PC-9 (cell line): ENCODE measurements at regions not wholly inside any gene's neighbourhood (a gene's known extent, or its start where the extent isn't known, plus 50 kb on each side); places are given as distances from the start of the nearest gene placed in this dataset.
"Not testable (repeated sequence)": the region's sequence is repeated elsewhere in the genome, so short reads cannot be mapped to it uniquely, and the experiment has no call there.

Source experiments
- BruUV-seq: library from RNA; stranded (reverse); fragments of 400-500 nt; replicated peaks from 2 replicates; lab custom pipeline; 2021; lab: Mats Ljungman, UMichigan
- CTCF ChIA-PET: fragments of 300-600 bp; sonication (Branson Sonifier 250); formaldehyde crosslinking; loops from one replicate; lab custom pipeline; 2022; ENCODE audit warnings: antibody characterized with exemption; lab: Charles Lee
- POLR2A ChIA-PET: fragments of 300-600 bp; sonication (Branson Sonifier 250); formaldehyde crosslinking; loops from one replicate; lab custom pipeline; 2022; ENCODE audit warnings: antibody characterized with exemption; ENCODE audit not compliant: unreplicated experiment; lab: Charles Lee
- DNase-seq, 2 experiments: peaks; one replicate each; pipeline versions ENCODE4 v3.0.0 to v3.0.0-alpha.2; 2015 to 2022; ENCODE audit warnings: mixed read lengths in 1 of 2
- H2AFZ ChIP-seq: fragments of 200-600 bp; sonication (generic); 2 replicates; pipeline ENCODE4 v1.8.1; 2017; ENCODE audit warnings: antibody characterized with exemption
- H3F3A ChIP-seq: fragments of 200-600 bp; sonication (generic); 2 replicates; pipeline ENCODE4 v1.8.1; 2017; ENCODE audit warnings: antibody characterized with exemption, mild to moderate bottlenecking, low read depth; ENCODE audit not compliant: insufficient read depth
- H3K27ac ChIP-seq: fragments of 200-600 bp; sonication (generic); 2 replicates; pipeline ENCODE4 v1.6.1; 2016; ENCODE audit warnings: mixed run types
- H3K27me3 ChIP-seq: fragments of 200-600 bp; sonication (generic); 2 replicates; pipeline ENCODE4 v1.6.1; 2016; ENCODE audit warnings: low read depth, mixed run types; ENCODE audit not compliant: insufficient read depth
- H3K36me3 ChIP-seq: fragments of 200-600 bp; sonication (generic); 2 replicates; pipeline ENCODE4 v1.6.1; 2016; ENCODE audit warnings: low read depth, mixed run types
- H3K4me1 ChIP-seq: fragments of 200-600 bp; sonication (generic); replicated peaks from 2 replicates; pipeline ENCODE4 v1.6.1; 2016; ENCODE audit warnings: mixed run types; ENCODE audit not compliant: insufficient read depth
- H3K4me2 ChIP-seq: fragments of 200-600 bp; sonication (generic); 2 replicates; pipeline ENCODE4 v1.6.1; 2017; ENCODE audit warnings: mixed run types
- H3K4me3 ChIP-seq: fragments of 200-600 bp; sonication (generic); 2 replicates; pipeline ENCODE4 v1.6.1; 2016; ENCODE audit warnings: mixed run types
- H3K79me2 ChIP-seq: fragments of 200-600 bp; sonication (generic); 2 replicates; pipeline ENCODE4 v1.6.1; 2017; ENCODE audit warnings: low read depth, mixed run types
- H3K9me2 ChIP-seq: fragments of 200-600 bp; sonication (generic); 2 replicates; pipeline ENCODE4 v1.8.1; 2017; ENCODE audit warnings: mild to moderate bottlenecking; ENCODE audit not compliant: insufficient read depth
- H3K9me3 ChIP-seq: fragments of 200-600 bp; sonication (generic); 2 replicates; pipeline ENCODE4 v1.8.1; 2016; ENCODE audit warnings: low read depth; ENCODE audit not compliant: insufficient read depth
- H4K20me1 ChIP-seq: fragments of 200-600 bp; sonication (generic); 2 replicates; pipeline ENCODE4 v1.8.1; 2017; ENCODE audit not compliant: insufficient read depth
- EZH2 ChIP-seq: fragments of 200-600 bp; sonication (generic); IDR thresholded peaks from 2 replicates; pipeline ENCODE4 v1.8.0; 2017; ENCODE audit warnings: antibody characterized with exemption, low read depth
- intact Hi-C: fragments of 100-400 bp; cut with micrococcal nuclease; formaldehyde crosslinking; loops from one replicate; pipeline ENCODE4 v1.10.0; 2022; ENCODE audit not compliant: unreplicated experiment
- TF ChIP-seq, protein P1 (sequence below): fragments of 200-600 bp; sonication (generic); conservative IDR thresholded peaks from 2 replicates; pipeline ENCODE4 v1.6.1; 2017; ENCODE audit warnings: mixed run types, antibody characterized with exemption, mild to moderate bottlenecking, moderate library complexity

DNA sequence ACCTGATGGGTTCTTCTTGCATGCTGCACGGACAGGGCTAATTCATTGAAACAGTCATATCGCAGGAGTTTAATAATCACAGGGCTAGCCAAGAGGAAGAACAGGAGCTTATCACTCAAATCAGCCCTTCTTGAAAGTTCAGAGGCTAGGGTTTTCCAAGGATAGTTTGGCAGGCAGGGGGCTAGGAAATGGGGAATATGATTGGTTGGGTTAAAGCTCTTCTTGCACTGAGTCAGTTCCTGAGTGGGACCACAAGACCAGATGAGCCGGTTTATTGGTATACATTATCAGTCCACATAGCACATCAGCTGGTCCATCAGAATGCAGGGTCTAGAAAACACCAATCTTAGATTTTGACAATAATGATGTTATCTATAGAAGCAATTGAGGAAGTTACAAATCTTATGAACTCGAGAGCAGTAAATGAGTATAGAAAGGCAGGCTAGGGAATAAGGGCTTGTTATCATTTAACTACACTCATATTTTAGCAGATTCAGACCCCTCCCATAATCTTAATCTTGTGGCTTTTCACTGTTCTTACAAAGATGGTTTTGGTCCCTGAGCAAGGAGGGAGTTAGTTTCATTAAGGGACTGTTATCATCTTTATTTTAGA lies 58.1 kb upstream of the SLC25A36 start:
- Histone ChIP-seq H3K27ac (no peak overlapping the region), H3K9me2 (no peaks in the 10 kb centered on the region), H3K36me3 (no peaks in the 10 kb centered on the region), H3K4me2 (no peak overlapping the region), H3K4me3 (no peak overlapping the region), H3F3A (no peaks in the 10 kb centered on the region), H4K20me1 (no peaks in the 10 kb centered on the region), H3K4me1 (peaks cover 5% of the 10 kb centered on the region; the same call in 1 of the 2 replicates), H3K79me2 (no peaks in the 10 kb centered on the region), H3K9me3 (no peaks in the 10 kb centered on the region), H2AFZ (no peak overlapping the region), H3K27me3 (no peaks in the 10 kb centered on the region)
- ChIA-PET POLR2A (no interaction called here), CTCF (no interaction called here)
- TF ChIP-seq, protein P1, sequence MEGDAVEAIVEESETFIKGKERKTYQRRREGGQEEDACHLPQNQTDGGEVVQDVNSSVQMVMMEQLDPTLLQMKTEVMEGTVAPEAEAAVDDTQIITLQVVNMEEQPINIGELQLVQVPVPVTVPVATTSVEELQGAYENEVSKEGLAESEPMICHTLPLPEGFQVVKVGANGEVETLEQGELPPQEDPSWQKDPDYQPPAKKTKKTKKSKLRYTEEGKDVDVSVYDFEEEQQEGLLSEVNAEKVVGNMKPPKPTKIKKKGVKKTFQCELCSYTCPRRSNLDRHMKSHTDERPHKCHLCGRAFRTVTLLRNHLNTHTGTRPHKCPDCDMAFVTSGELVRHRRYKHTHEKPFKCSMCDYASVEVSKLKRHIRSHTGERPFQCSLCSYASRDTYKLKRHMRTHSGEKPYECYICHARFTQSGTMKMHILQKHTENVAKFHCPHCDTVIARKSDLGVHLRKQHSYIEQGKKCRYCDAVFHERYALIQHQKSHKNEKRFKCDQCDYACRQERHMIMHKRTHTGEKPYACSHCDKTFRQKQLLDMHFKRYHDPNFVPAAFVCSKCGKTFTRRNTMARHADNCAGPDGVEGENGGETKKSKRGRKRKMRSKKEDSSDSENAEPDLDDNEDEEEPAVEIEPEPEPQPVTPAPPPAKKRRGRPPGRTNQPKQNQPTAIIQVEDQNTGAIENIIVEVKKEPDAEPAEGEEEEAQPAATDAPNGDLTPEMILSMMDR: no peak
- no peak for TF ChIP-seq EZH2
- BruUV-seq: no TSS peak
- DNase-seq: peak in 1 of 2 experiments; percentile 58
- intact Hi-C loops: no loop called here

DNA sequence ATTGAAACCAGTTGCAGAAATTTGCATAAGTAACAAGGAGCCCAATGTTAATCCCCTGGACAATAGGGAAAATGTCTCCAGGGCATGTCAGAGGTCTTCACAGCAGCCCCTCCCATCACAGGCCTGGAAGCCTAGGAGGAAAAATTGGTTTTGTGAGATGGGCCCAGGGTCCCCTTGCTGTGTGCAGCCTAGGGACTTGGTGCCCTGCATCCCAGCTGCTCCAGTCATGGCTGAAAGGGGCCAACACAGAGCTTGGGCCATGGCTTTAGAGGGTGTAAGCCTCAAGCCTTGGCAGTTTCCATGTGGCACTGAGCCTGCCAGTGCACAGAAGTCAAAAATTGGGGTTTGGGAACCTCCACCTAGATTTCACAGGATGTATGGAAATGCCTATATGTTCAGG lies 55.9 kb upstream of the SLC25A36 start:
- H3K9me3 ChIP-seq, POLR2A ChIA-PET, H3K4me1 ChIP-seq, DNase-seq, BruUV-seq, H3K4me2 ChIP-seq, H3F3A ChIP-seq, H3K27ac ChIP-seq, CTCF ChIA-PET, H4K20me1 ChIP-seq, intact Hi-C loops, H3K27me3 ChIP-seq, H3K36me3 ChIP-seq, H2AFZ ChIP-seq, H3K9me2 ChIP-seq, H3K4me3 ChIP-seq, H3K79me2 ChIP-seq: not testable (repeated sequence)
